NCI-H128 (cell line): ENCODE measurements at regions not wholly inside any gene's neighbourhood (a gene's known extent, or its start where the extent isn't known, plus 50 kb on each side); places are given as distances from the start of the nearest gene placed in this dataset.

Source experiments
- DNase-seq: peaks from one replicate; lab custom pipeline; 2025; ENCODE audit not compliant: unreplicated experiment; lab: John Stamatoyannopoulos, UW

DNA sequence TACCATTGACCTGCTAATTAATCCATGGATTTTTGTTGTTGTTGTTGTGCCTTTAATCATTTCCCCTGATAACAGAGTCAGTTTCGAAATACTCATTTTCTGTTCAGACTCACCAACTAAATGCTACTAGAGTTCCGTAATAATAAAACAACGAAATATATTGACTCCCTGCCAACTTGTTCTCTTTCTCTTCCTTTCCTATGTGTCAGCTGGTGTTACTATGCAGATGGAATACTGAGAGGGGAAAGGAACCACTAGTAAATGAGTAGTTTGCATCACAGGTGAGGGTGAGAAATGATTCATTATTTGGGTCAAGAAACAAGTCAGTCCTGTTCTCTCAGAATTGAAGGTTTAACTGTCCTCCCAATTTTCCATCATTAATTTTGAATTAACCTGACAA is 1027.3 kb downstream of the TUSC7 start:
- DNase-seq = no peak

GRCh38 chr3:117743993-117744392 is 1034.4 kb downstream of the TUSC7 start:
- DNase-seq = no peak

GRCh38 chr3:117744935-117745334 is 1035.4 kb downstream of the TUSC7 start:
- no peak for DNase-seq

DNA sequence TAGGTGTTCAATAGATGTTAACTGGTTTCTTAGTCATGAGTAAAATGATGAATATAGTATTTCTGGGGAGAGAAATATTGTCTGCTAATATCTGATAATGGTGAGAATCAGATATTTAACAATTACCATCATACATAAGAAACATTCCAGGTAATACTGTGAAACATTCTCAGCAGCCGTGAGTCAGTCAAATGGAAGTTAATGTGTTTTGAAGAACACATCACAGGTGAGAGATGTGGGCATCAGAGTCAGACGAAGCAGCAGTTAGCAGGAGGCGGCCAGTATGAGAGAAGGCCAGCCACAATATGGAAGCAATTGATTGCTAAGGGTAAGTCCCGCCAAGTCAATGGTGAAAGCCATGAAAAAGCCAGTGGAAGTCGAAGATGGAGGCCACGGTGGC is 1035.9 kb downstream of the TUSC7 start:
- no peak for DNase-seq

GRCh38 chr3:117746066-117746465 is 1036.5 kb downstream of the TUSC7 start:
- DNase-seq = no peak

DNA sequence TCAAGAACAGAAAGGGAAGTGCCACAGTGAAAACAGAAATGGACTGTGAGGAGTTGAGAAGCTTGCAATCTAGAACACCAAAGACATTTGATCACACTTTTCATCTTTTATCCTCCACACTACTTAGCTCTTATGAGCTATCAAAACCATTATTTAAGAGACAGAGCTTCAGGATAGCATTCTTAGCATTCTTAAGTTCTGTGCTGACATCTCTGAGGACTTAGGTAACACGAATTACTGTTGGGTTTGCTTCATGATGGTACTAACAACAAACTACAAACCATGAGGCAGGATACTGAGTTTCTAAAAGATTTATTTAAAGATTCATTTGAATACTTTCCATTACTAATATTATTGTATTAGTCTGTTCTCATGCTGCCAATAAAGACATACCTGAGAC is 1038.6 kb downstream of the TUSC7 start:
- no peak for DNase-seq

- DNase-seq = no peak
Observed at GRCh38 chr3:117750674-117751269, 1041.2 kb downstream of the TUSC7 start.

GRCh38 chr3:117751651-117752050 is 1042.1 kb downstream of the TUSC7 start:
- no peak for DNase-seq

DNA sequence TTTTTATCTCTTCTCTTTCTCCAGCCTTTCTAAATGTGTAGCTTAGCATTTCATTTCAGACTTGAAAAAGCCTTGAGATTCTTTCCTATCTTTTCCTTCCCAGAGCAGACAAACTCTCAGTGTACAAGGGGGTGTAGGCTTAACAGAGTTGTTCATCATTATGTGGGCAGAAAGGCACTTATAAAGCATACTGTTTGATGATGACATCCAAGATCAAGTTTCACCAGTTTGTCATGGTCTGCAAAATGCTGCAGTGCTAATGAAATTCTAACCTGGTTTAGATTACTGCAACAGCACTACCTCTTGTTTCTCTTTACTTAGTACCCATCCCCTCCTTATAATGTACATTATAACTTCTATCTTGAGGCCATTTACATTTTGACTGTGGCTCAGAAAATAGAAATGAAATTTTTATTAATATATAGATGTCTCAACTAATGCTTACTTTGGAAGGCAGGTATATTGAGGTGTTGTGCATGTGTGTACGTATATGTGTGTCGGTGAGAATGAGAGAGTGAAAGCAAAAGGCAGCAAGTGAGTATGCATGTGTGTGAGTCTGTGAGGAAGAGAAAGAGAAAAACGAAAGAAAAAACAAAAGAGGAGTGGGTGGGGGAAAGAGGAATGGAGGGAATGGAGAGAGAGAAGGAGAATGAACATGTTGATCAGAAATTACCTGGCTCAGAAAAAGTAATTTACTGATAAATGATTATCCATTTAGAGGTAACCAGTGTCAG is 1043.6 kb downstream of the TUSC7 start:
- DNase-seq = no peak

DNA sequence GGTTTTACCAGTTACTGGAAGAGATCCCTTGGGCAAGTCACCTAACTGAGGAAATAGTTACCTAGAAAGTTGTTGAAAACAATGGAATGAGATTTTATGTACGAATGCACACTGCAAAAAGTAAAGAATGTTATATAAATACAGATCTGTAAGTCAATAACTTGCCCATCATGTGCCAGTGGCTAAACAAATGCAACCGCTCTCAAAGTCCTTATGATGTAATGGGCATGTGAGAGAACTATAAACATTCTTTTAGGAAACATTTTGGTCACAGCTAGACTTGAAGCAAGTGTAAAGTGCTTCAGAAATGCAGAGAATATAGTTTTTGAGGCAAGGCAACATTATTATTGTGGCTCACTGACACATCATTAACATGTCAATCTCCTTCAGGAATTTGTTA is 1044.5 kb downstream of the TUSC7 start:
- DNase-seq = no peak

DNA sequence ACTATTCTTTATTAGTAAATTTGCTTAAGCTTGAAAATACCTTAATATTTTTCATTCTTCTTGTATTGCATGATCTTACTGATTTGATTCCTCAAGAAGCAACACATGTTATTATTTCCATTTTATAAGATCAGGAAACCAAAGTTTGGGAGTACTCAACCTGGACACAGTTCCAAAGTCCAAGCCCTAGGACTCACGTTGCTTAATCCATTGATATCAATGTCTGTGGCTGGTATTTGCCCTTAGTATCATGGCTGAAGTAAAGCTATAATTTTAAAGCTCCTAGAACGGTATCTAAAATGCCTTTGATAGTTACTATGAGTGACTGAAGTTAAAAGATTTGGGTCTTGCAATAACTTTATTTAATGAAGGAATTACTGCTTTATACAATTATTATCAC is 1045.3 kb downstream of the TUSC7 start:
- no peak for DNase-seq

GRCh38 chr3:117756563-117756962 is 1047.0 kb downstream of the TUSC7 start:
- no peak for DNase-seq

DNA sequence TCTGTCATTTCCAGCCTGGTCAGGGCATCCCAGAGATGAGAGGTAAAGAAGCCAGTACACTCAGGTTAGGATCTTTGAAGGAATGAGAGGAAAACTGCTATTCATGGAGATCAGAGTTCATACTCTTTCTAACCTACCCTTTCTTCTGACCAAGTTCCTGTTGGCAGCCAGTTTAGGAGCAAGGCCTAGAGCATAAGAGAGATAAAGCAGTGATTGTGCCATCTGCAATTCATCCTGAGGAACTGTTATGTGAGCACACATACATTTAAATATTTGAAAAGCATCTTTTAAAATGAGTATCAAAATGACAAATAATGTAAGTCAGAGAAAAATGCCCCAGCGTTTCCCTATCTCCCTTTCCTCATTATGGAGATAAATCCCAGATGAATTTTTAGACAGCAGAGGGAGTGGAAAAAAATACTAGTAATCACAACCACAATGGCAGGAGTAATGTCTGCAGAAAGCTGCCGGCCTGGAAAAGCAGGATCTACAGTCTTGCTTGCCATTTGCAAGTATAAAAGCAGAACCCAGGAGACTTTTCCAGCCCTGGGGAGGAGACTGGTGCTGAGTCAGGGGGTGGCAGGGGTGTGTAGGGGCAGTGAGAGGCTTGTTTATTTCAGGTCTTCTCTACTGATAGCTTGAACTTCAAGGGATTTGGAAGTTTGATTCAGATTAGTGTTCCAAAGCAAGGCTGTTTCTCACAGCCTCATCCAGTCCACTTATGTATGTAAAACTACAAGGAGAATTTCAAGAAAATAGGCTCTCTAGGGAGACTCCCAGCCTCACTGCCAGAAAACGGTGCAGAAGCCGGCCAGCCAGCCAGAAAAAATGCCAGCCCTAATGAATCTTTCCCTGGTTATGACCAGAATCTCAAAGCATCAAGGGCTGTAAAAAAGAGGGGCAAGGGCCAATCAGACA is 1052.4 kb downstream of the TUSC7 start:
- DNase-seq = no peak

- no peak for DNase-seq
Observed at GRCh38 chr3:117762621-117763037, 1053.0 kb downstream of the TUSC7 start.

GRCh38 chr3:117763561-117763960 is 1054.0 kb downstream of the TUSC7 start:
- no peak for DNase-seq

GRCh38 chr3:117768581-117768980 is 1059.0 kb downstream of the TUSC7 start:
- DNase-seq = no peak

DNA sequence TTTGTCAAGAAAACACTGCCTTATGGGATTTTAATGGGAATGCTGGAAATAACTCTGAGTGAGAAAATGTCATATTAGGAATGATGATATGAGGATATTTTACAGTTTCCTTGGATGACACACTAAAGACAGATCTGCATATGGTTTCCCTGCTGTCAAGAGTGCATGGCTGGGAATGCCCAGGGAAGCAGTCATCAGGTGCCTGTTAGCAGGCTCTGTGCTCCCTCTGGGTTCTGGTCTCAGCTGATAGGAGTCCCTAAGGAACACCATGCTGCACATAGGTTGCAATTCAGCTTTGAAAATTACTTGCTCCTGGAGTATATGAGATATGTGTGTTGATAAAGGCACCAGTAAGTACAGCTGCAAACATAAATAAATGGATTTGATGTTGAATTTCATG is 1064.6 kb downstream of the TUSC7 start:
- no peak for DNase-seq

DNA sequence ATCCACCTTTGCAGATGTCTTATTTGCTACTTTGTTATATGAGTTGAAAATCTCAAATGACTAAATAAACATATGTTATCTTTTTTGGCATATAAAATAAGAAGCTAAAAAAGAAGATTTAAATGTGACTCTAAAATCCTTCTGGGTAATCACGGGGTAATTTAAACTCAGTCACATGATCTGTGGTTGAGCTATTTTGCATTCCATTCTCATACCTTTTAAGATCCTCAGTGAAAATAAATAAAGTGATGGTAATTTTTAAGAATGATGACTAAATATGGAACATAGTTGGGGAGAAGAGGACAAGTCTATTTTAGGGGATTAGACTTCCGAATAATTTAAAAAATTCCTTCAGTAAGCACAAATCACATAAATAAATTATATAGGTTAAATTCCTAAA is 1076.8 kb downstream of the TUSC7 start:
- DNase-seq = no peak

GRCh38 chr3:117788061-117788460 is 1078.5 kb downstream of the TUSC7 start:
- no peak for DNase-seq

DNA sequence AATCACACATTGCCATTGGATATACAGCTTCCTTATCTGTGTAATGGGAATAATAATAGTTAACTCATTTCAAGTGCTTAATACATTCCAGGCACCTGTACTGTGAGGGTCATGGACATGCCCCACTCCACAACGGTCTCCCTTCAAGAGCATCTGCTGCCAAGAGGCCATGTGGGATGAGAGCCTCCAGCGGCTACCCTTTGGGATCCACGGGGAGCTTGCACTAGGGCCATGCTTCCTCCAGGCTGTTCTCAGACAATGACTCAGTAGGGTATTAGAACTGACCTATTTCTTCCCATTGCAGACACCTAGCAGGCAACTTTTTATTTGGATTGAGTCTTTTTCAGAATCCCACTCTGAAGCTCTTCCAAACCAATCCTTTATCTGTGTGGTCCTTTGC is 1078.9 kb downstream of the TUSC7 start:
- no peak for DNase-seq

- DNase-seq = no peak
Observed at GRCh38 chr3:117790235-117790987, 1080.8 kb downstream of the TUSC7 start.
